ENCODE measurements at regions not wholly inside any gene's neighbourhood (a gene's known extent, or its start where the extent isn't known, plus 50 kb on each side); places are given as distances from the start of the nearest gene placed in this dataset.

GRCh38 chr11:116173506-116173905 is 599.3 kb downstream of the BUD13 start:
- Histone ChIP-seq H3K4me1 (ENCODE audit: control insufficient read depth in 2 of 3, insufficient read depth in 2 of 3, low read depth in 1 of 3, low read length in 3 of 3) (no peaks in the 10 kb centered on the region), H3K27me3 (ENCODE audit: control insufficient read depth, insufficient read depth, low read length) (no peaks in the 10 kb centered on the region), H3K9me3 (ENCODE audit: control insufficient read depth in 2 of 3, insufficient read depth in 1 of 3, low read length in 3 of 3) (no peaks in the 10 kb centered on the region), H3K27ac (ENCODE audit: low read depth in 2 of 2, low read length in 2 of 2) (no peak overlapping the region), H3K4me3 (ENCODE audit: low read length in 3 of 3) (no peak overlapping the region), H3K9ac (ENCODE audit: low read length in 3 of 3) (no peak overlapping the region), H3K36me3 (ENCODE audit: control insufficient read depth in 2 of 3, insufficient read depth in 3 of 3, low read length in 3 of 3) (no peaks in the 10 kb centered on the region)
- DNase-seq (peak in 2 of 5 donors; percentile 3 to 4), FAIRE-seq (no peak)
- intact Hi-C loops (cut with DNase I): no loop called here
- no peak for TF ChIP-seq CTCF (IDR thresholded peaks at IDR 0.05; ENCODE audit: borderline replicate concordance, extremely low read depth, insufficient read depth)

- Histone ChIP-seq H3K9ac (ENCODE audit: low read length in 3 of 3) (no peak overlapping the region), H3K27ac (ENCODE audit: low read depth in 2 of 2, low read length in 2 of 2) (no peak overlapping the region), H3K36me3 (ENCODE audit: control insufficient read depth in 2 of 3, insufficient read depth in 3 of 3, low read length in 3 of 3) (no peaks in the 10 kb centered on the region), H3K27me3 (ENCODE audit: control insufficient read depth, insufficient read depth, low read length) (no peaks in the 10 kb centered on the region), H3K4me1 (ENCODE audit: control insufficient read depth in 2 of 3, insufficient read depth in 2 of 3, low read depth in 1 of 3, low read length in 3 of 3) (no peaks in the 10 kb centered on the region), H3K9me3 (ENCODE audit: control insufficient read depth in 2 of 3, insufficient read depth in 1 of 3, low read length in 3 of 3) (no peaks in the 10 kb centered on the region), H3K4me3 (ENCODE audit: low read length in 3 of 3) (no peak overlapping the region)
- FAIRE-seq: no peak
- no peak for TF ChIP-seq CTCF (IDR thresholded peaks at IDR 0.05; ENCODE audit: borderline replicate concordance, extremely low read depth, insufficient read depth)
- intact Hi-C loops (cut with DNase I): no loop called here
- peak in 2 of 5 donors; percentile 6 to 17 for DNase-seq
Observed at GRCh38 chr11:116172851-116173250, 599.9 kb downstream of the BUD13 start.

- Histone ChIP-seq H3K27ac (ENCODE audit: low read depth in 2 of 2, low read length in 2 of 2) (no peak overlapping the region), H3K36me3 (ENCODE audit: control insufficient read depth in 2 of 3, insufficient read depth in 3 of 3, low read length in 3 of 3) (no peaks in the 10 kb centered on the region), H3K4me3 (ENCODE audit: low read length in 3 of 3) (no peak overlapping the region), H3K9ac (ENCODE audit: low read length in 3 of 3) (no peak overlapping the region), H3K27me3 (ENCODE audit: control insufficient read depth, insufficient read depth, low read length) (no peaks in the 10 kb centered on the region), H3K9me3 (ENCODE audit: control insufficient read depth in 2 of 3, insufficient read depth in 1 of 3, low read length in 3 of 3) (no peaks in the 10 kb centered on the region), H3K4me1 (ENCODE audit: control insufficient read depth in 2 of 3, insufficient read depth in 2 of 3, low read depth in 1 of 3, low read length in 3 of 3) (no peaks in the 10 kb centered on the region)
- TF ChIP-seq CTCF (IDR thresholded peaks at IDR 0.05; ENCODE audit: borderline replicate concordance, extremely low read depth, insufficient read depth): no peak
- intact Hi-C loops (cut with DNase I): no loop called here
- DNase-seq (peak in 2 of 5 donors; percentile 2 to 20), FAIRE-seq (no peak)
Observed at GRCh38 chr11:116172156-116172555, 600.6 kb downstream of the BUD13 start.
